ENCODE measurements at regions not wholly inside any gene's neighbourhood (a gene's known extent, or its start where the extent isn't known, plus 50 kb on each side); places are given as distances from the start of the nearest gene placed in this dataset.
A peak's percentile ranks its signal among the peaks of the same experiment; 100 is the strongest.
"Not testable (repeated sequence)": the region's sequence is repeated elsewhere in the genome, so short reads cannot be mapped to it uniquely, and the experiment has no call there.

DNA sequence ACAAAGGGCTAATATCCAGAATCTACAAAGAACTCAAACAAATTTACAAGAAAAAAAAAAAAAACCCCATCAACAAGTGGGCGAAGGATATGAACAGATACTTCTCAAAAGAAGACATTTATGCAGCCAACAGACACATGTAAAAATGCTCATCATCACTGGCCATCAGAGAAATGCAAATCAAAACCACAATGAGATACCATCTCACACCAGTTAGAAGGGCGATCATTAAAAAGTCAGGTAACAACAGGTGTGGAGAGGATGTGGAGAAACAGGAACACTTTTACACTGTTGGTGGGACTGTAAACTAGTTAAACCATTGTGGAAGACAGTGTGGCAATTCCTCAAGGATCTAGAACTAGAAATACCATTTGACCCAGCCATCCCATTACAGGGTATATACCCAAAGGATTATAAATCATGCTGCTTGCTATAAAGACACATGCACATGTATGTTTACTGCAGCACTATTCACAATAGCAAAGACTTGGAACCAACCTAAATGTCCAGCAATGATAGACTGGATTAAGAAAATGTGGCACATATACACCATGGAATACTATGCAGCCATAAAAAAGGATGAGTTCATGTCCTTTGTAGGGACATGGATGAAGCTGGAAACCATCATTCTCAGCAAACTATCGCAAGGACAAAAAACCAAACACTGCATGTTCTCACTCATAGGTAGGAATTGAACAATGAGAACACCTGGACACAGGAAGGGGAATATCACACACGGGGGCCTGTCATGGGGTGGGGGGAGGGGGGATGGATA is 222.4 kb upstream of the RUNX1 start:
- DNase-seq (ENCODE audit: low read depth, low spot score); H3K4me3 ChIP-seq (ENCODE audit: low read length): not testable (repeated sequence)

DNA sequence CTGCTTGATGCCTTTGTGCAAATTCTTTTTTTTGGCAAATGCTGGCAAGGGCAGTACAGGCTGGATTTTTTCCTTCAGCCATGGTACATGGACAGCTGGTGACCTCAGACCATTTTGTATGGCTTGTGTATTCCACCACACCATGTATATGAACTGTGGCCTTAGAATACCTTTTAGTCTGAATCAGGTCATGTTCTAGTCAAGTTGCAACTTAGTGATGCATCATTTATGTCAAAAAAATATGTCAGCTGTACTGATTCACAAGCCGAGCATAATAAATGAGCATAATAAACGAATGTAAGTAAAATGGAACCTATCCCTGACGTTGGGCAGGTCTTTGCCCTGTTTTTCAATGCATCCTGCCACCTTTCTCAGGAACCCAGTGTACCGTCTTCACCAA is 219.7 kb upstream of the RUNX1 start:
- DNase-seq (ENCODE audit: low read depth, low spot score) = no peak
- no peak overlapping the region for H3K4me3 ChIP-seq (ENCODE audit: low read length)

- no peak for DNase-seq (ENCODE audit: low read depth, low spot score)
- H3K4me3 ChIP-seq (ENCODE audit: low read length) = no peak overlapping the region
Measured at GRCh38 chr21:35268261-35268660, 219.2 kb upstream of the RUNX1 start.

GRCh38 chr21:35266546-35266945 is 217.4 kb upstream of the RUNX1 start:
- H3K4me3 ChIP-seq (ENCODE audit: low read length) = no peak overlapping the region
- no peak for DNase-seq (ENCODE audit: low read depth, low spot score)

- DNase-seq (ENCODE audit: low read depth, low spot score) = no peak
- H3K4me3 ChIP-seq (ENCODE audit: low read length) = no peak overlapping the region
Measured at GRCh38 chr21:35265170-35265877, 216.2 kb upstream of the RUNX1 start.

- no peak overlapping the region for H3K4me3 ChIP-seq (ENCODE audit: low read length)
- DNase-seq (ENCODE audit: low read depth, low spot score) = no peak
Measured at GRCh38 chr21:35259457-35259856, 210.4 kb upstream of the RUNX1 start.

- no peak for DNase-seq (ENCODE audit: low read depth, low spot score)
- H3K4me3 ChIP-seq (ENCODE audit: low read length) = no peak overlapping the region
Measured at GRCh38 chr21:35258521-35258920, 209.4 kb upstream of the RUNX1 start.

GRCh38 chr21:35257413-35257812 is 208.3 kb upstream of the RUNX1 start:
- no peak overlapping the region for H3K4me3 ChIP-seq (ENCODE audit: low read length)
- no peak for DNase-seq (ENCODE audit: low read depth, low spot score)

DNA sequence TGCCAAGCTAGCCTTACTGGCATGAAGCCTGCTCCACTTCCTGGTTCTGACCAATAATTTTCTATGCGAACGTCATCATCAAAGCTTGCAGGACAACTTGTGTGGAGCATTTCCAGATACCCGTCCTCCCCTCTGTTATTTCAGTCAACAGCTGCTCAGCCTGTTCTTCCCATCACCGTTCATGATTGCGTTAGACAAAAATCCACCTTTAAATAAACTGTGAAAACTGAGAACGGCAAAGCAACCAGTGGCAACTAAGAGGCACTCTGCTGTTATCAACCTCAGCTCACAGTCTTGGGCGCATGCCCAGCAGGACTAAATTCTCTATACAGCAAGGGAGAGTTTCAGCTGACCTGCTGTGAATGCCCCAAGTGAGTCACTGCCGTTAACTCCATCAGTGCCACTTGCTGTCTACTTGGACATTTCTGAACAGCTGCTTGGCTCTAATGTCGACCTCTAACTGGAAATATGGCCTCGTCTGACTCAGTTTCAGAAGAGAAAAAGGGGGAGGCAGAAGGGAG is 207.4 kb upstream of the RUNX1 start:
- no peak overlapping the region for H3K4me3 ChIP-seq (ENCODE audit: low read length)
- no peak for DNase-seq (ENCODE audit: low read depth, low spot score)

DNA sequence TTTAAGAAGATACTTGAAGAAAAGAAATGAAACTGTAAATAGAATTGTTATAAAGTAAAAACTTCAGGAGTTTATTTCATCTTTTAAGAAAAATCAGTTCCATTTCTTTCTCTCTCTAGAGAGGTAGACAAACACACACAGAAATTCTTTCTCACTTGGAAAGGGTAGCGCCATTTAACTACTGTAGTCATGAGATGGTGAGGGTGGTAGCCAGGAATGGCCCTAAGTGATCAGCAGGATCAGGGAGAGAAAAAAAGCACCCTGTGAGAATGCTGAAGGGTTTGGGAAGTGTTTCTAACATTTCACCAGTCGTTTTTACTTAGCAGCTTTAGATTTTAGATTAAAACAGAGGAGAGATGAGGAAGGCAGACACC is 205.7 kb upstream of the RUNX1 start:
- H3K4me3 ChIP-seq (ENCODE audit: low read length) = no peak overlapping the region
- no peak for DNase-seq (ENCODE audit: low read depth, low spot score)

DNA sequence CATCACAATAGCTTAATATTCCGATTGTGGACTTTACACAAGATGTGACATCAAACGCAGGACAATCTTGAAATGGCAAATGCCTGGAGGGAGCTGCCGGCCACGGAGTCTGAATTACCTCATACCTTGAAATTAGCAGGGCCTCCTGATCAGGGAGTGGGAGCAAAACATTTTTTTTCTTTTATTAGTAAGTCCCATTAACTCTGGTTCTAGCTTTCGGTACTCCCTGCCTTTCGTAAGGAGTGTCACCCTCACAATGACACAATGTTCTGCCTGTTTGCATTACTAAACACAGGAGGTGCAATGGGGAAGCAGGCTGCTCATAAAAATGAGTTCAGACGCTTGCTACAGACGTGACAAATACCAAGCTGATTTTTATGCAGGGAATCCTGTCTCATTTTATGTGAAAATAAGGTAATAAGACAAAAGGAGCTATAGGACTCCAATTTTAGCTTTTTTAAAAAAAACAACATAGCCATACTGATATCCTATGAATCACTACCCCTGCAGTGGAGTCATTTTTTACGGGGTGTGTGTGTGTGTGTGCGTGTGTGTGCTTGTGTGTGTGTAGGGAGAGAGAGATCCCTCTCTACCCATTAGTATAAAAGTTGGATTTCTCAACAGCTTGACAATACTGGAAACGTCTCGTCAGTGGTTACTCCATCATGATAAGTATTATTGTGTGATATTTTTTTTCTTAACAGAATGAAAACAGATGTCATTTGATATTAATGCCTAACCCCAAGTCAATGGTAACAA is 205.1 kb upstream of the RUNX1 start:
- no peak overlapping the region for H3K4me3 ChIP-seq (ENCODE audit: low read length)
- no peak for DNase-seq (ENCODE audit: low read depth, low spot score)

DNA sequence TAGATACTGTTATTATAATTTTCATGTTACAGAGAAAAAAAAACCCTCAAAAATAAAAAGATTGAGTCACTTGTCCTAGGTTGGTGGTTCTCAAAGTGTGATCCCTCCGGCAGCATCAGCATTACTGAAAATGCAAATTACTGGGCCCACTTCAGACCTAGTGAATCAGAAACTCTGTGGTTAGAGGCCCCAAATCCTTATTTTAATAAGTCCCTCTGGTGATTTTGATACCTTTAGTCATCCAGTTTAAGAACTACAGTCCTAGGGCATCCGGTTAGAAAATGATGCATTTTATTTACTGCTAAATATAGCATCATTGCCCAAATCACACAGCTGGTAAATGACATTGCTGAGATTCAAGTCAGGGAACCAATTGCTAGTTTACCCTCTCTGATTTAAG is 203.7 kb upstream of the RUNX1 start:
- DNase-seq (ENCODE audit: low read depth, low spot score) = no peak
- H3K4me3 ChIP-seq (ENCODE audit: low read length) = no peak overlapping the region

DNA sequence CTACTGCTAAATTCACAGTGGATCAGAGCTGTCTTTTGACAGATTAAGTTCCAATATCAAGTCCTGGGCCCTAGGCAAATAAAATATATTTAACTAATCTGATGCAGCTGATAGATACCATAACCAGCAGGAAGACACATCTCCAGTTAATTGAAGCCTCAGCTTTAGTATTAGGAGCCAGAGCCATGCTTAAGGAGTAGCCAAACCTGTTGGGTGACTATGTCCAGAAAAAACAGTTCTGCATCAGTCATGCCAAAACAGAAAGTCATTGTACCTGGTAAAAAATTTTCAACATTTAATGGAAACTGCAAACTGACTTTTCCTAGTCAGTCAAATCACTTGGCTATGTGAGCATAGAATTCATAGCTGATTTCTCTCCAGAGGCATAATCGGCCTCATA is 200.5 kb upstream of the RUNX1 start:
- DNase-seq (ENCODE audit: low read depth, low spot score) = no peak
- no peak overlapping the region for H3K4me3 ChIP-seq (ENCODE audit: low read length)

DNA sequence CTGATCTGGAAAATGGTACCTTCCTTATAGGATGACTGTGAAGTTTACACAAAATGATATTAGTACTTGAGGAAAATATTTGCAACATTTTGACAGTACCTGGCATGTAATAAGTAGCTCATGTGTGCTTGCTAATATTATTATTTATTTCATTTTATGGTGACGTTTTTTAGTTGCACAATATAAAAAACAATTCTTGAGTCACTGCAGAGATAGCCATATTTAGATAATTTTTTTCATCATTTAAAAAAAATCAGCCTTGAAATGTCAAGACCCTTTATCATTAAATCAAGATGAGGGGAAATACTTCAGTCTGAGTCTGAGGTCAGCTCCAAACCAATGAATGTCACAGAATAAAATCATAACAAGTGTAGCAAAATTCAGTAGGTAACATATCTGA is 196.8 kb upstream of the RUNX1 start:
- H3K4me3 ChIP-seq (ENCODE audit: low read length) = no peak overlapping the region
- DNase-seq (ENCODE audit: low read depth, low spot score) = no peak

DNA sequence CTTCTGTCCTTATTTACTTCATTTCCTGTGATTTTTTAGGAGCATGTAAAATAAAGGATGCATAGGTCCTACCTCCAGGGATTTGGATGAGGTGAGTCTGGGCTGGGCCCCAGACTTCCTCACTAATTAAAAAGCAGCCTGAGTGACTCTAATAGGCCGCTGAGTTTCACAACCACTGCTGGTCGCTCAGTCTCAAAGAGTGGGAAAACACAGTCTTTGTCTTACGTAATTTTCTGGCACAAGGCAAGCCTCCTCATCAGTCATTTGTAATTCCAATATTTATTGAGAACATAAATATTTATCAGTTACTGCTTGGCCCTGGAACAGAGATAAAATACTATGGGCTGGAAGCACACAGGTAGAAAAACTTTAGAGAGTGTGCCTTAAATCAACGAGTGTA is 195.4 kb upstream of the RUNX1 start:
- DNase-seq (ENCODE audit: low read depth, low spot score) = no peak
- H3K4me3 ChIP-seq (ENCODE audit: low read length) = no peak overlapping the region

DNA sequence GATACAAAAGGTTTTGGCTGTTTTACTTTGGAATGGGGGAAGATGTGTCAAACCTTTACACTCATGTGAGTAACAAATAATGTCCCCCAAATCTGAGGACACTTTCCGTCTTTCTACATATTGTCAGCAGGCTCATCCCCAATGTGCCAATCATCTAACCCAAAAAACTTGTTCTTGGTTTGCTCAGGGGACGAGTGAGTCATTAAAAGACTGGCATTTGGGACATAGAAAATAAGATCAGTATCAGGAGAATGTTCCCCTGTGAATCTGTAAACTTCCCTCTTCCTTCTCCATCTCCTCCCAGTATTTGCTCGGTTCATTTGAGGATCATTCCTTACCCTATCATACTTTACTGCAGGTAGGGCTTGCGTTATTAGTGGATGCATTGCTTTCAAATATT is 194.1 kb upstream of the RUNX1 start:
- H3K4me3 ChIP-seq (ENCODE audit: low read length) = no peak overlapping the region
- no peak for DNase-seq (ENCODE audit: low read depth, low spot score)

DNA sequence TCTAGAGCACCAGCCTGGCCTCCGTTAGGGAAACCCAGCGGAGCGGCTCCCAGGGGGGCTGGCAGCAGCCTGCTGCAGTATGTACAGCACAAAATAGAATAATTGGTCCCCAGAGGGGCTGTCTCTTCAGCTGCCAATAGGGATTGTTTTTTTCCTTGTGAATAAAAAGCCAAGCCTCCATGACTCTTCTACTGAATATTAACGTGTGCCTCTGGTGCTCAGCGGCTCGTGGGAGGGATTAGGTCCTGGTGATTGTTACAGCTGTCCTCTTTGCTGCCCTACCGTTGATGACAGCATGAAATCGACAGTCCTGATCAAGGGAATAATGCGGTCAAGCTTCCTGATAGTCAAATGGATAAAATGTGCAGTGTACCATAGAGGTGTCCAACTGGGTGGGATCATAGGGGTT is 190.7 kb upstream of the RUNX1 start:
- no peak for DNase-seq (ENCODE audit: low read depth, low spot score)
- H3K4me3 ChIP-seq (ENCODE audit: low read length) = no peak overlapping the region

- H3K4me3 ChIP-seq (ENCODE audit: low read length) = no peak overlapping the region
- DNase-seq (ENCODE audit: low read depth, low spot score) = no peak
Measured at GRCh38 chr21:35238119-35238518, 189.0 kb upstream of the RUNX1 start.

DNA sequence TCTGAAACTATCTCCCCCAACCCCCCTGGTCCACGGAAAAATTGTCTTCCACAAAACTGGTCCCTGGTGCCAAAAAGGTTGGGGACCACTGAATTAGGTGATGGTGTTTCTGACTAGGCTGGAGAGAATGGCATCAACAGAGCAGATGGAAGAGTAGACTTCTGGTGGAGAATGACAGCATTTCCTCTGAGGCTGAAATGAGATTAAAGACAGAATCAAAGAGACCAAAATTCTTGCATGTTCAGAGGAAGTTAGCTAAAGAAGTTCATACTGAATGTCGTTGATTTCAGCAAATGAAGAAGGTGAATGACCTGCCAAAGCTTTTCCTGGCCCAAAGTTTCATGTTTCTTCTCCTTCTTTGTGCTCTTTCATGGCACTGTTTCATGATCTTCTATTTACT is 188.2 kb upstream of the RUNX1 start:
- no peak overlapping the region for H3K4me3 ChIP-seq (ENCODE audit: low read length)
- peak; percentile 75 for DNase-seq (ENCODE audit: low read depth, low spot score)

GRCh38 chr21:35236090-35236489 is 187.0 kb upstream of the RUNX1 start:
- H3K4me3 ChIP-seq (ENCODE audit: low read length) = no peak overlapping the region
- DNase-seq (ENCODE audit: low read depth, low spot score) = peak; percentile 39
